K562 (cell line): ENCODE measurements at regions not wholly inside any gene's neighbourhood (a gene's known extent, or its start where the extent isn't known, plus 50 kb on each side); places are given as distances from the start of the nearest gene placed in this dataset.
"Not testable (repeated sequence)": the region's sequence is repeated elsewhere in the genome, so short reads cannot be mapped to it uniquely, and the experiment has no call there.

Experiments used
- ATAC-seq: fragments of 200-7000 bp; cut with Tn5 transposase; 3 replicates; pipeline ENCODE4 v1.9.1; 2020; ENCODE audit warnings: moderate library complexity
- BruUV-seq: library from RNA; stranded (reverse); fragments of 400-500 nt; replicated peaks from 2 replicates; lab custom pipeline; 2021; lab: Mats Ljungman, UMichigan
- CTCF ChIA-PET: fragments of 300-600 bp; formaldehyde crosslinking; extraction: SDS; loops from one replicate; lab custom pipeline; 2021; ENCODE audit warnings: low intra/inter-chr PET ratio; lab: Yijun Ruan, JAX
- POLR2A ChIA-PET: fragments of 300-600, 350-650 bp; sonication (Branson Sonifier 250); formaldehyde crosslinking; extraction: SDS; loops from one replicate; lab custom pipeline; 2021; ENCODE audit warnings: antibody characterized with exemption, inconsistent platforms; lab: Yijun Ruan, JAX
- DNase-seq, 4 experiments: peaks; one replicate each; pipeline versions ENCODE4 v3.0.0 to v3.0.0-alpha.2; 2011 to 2018; ENCODE audit warnings: low spot score in 3 of 4, mixed read lengths in 3 of 4; ENCODE audit errors: extremely low read depth in 1 of 4
- FAIRE-seq: peaks from 2 replicates; lab custom pipeline; 2011; peaks lifted over from hg19 to GRCh38; lab: Jason Lieb, UNC
- H2AFZ ChIP-seq: 2 replicates; pipeline ENCODE4 v1.6.0; 2011; ENCODE audit warnings: low read depth, low read length, control low read depth, inconsistent platforms
- H3K27ac ChIP-seq: fragments of 200-600 bp; 3 replicates; pipeline ENCODE4 v1.8.0; 2011; ENCODE audit warnings: low read depth, mild to moderate bottlenecking, control low read depth, inconsistent platforms, low read length, moderate library complexity, mixed read lengths; ENCODE audit errors: extremely low read depth
- H3K27me3 ChIP-seq, 2 experiments: fragments of 300-600 bp in 1 of 2; 2 replicates in 1 of 2; 3 replicates in 1 of 2; pipeline versions ENCODE4 v1.6.0 to v1.8.0; 2011; ENCODE audit warnings: inconsistent platforms in 2 of 2, low read length in 2 of 2, mild to moderate bottlenecking in 1 of 2, mixed read lengths in 1 of 2, moderate library complexity in 1 of 2; ENCODE audit not compliant: control insufficient read depth in 2 of 2, insufficient read depth in 2 of 2
- H3K36me3 ChIP-seq: fragments of 300-600 bp; 3 replicates; pipeline ENCODE4 v1.8.0; 2011; ENCODE audit warnings: mild to moderate bottlenecking, low read length, inconsistent platforms; ENCODE audit not compliant: control insufficient read depth, insufficient read depth
- H3K4me1 ChIP-seq, 2 experiments: fragments of 200-600 bp in 1 of 2; replicated peaks in 1 of 2; 2 replicates in 1 of 2; 3 replicates in 1 of 2; pipeline versions ENCODE4 v1.5.1 to v1.8.0; 2011; ENCODE audit warnings: inconsistent platforms in 2 of 2, low read length in 2 of 2, mild to moderate bottlenecking in 1 of 2, mixed read lengths in 1 of 2, moderate library complexity in 1 of 2; ENCODE audit not compliant: control insufficient read depth in 2 of 2, insufficient read depth in 2 of 2
- H3K4me2 ChIP-seq: 2 replicates; pipeline ENCODE4 v1.6.1; 2011; ENCODE audit warnings: low read length, control low read depth, inconsistent platforms, mixed read lengths; ENCODE audit not compliant: insufficient read depth
- H3K4me3 ChIP-seq: fragments of 200-600 bp; sonication (generic), shearing (Covaris generic); 2 replicates; pipeline ENCODE4 v1.5.1; 2016; ENCODE audit warnings: control low read depth, inconsistent platforms
- H3K79me2 ChIP-seq: fragments of 200-600 bp; 3 replicates; pipeline ENCODE4 v1.8.0; 2011; ENCODE audit warnings: low read length, inconsistent platforms; ENCODE audit not compliant: control insufficient read depth, insufficient read depth
- H3K9ac ChIP-seq, 2 experiments: 2 replicates each; pipeline versions ENCODE4 v1.6.0 to v1.6.1; 2011; ENCODE audit warnings: low read depth in 2 of 2, low read length in 2 of 2, control low read depth in 1 of 2, inconsistent platforms in 1 of 2, mild to moderate bottlenecking in 1 of 2, mixed read lengths in 1 of 2; ENCODE audit not compliant: insufficient read depth in 1 of 2
- H3K9me1 ChIP-seq: one replicate; pipeline ENCODE4 v1.6.0; 2011; ENCODE audit warnings: inconsistent platforms, mild to moderate bottlenecking, low read length, moderate library complexity; ENCODE audit not compliant: control insufficient read depth, insufficient read depth
- H3K9me3 ChIP-seq: replicated peaks from 2 replicates; pipeline ENCODE4 v1.5.1; 2011; ENCODE audit warnings: low read depth, low read length, inconsistent platforms; ENCODE audit not compliant: control insufficient read depth, insufficient read depth
- H4K20me1 ChIP-seq: replicated peaks from 2 replicates; pipeline ENCODE4 v1.6.1; 2011; ENCODE audit warnings: low read length, inconsistent platforms, mixed read lengths; ENCODE audit not compliant: control insufficient read depth, insufficient read depth
- ATF3 ChIP-seq, 2 experiments: fragments of 450-650 bp in 1 of 2; sonication (generic) in 1 of 2; formaldehyde crosslinking in 1 of 2; IDR thresholded peaks in 1 of 2; conservative IDR thresholded peaks in 1 of 2; 2 replicates each; pipeline versions ENCODE4 v1.6.1 to v1.8.1; 2016 to 2023; ENCODE audit warnings: mild to moderate bottlenecking in 2 of 2, moderate library complexity in 2 of 2, inconsistent platforms in 1 of 2, missing genetic modification reagents in 1 of 2
- CEBPB ChIP-seq: fragments of 450-650 bp; IDR thresholded peaks from 2 replicates; pipeline ENCODE4 v1.6.1; 2016; ENCODE audit warnings: missing genetic modification characterization, missing compliant biosample characterization
- CEBPG ChIP-seq, 3 experiments: fragments of 200-800 bp in 1 of 3; sonication (Bioruptor generic) in 1 of 3; sonication (generic) in 1 of 3; formaldehyde crosslinking in 1 of 3; IDR thresholded peaks in 2 of 3; conservative IDR thresholded peaks in 1 of 3; 2 replicates each; pipeline versions ENCODE4 v1.6.1 to v1.8.0; 2016 to 2022; ENCODE audit warnings: missing compliant biosample characterization in 2 of 3, missing genetic modification characterization in 2 of 3, mild to moderate bottlenecking in 1 of 3, missing genetic modification reagents in 1 of 3
- IRF9 ChIP-seq: fragments of 450-650 bp; IDR thresholded peaks from 2 replicates; pipeline ENCODE4 v1.6.1; 2016; ENCODE audit warnings: missing biosample characterization, missing genetic modification characterization
- WGBS: fragments of 100-300 bp; shearing (Covaris generic); methylation state at CpG from one replicate; pipeline ENCODE4 v1.1.6; 2016; ENCODE audit warnings: low coverage, mixed read lengths; ENCODE audit not compliant: insufficient coverage; ENCODE audit errors: missing lambda C conversion rate; 5-methylcytosine and 5-hydroxymethylcytosine counted together
- in situ Hi-C: fragments of 300-500 bp; cut with MboI; formaldehyde crosslinking; loops from 4 replicates; pipeline ENCODE4 v1.15.0; 2018; ENCODE audit warnings: inconsistent platforms, mixed read lengths
- intact Hi-C: fragments of 100-400 bp; cut with micrococcal nuclease; formaldehyde crosslinking; loops from 2 replicates; pipeline ENCODE4 v1.14.2; 2022

- FAIRE-seq; H2AFZ ChIP-seq; ATAC-seq; DNase-seq; H3K9me1 ChIP-seq; intact Hi-C loops; H3K36me3 ChIP-seq; BruUV-seq; H3K4me2 ChIP-seq; H3K79me2 ChIP-seq; H3K27ac ChIP-seq; H4K20me1 ChIP-seq; in situ Hi-C loops; CTCF ChIA-PET; H3K4me3 ChIP-seq; H3K9ac ChIP-seq; H3K4me1 ChIP-seq; H3K9me3 ChIP-seq; TF ChIP-seq ATF3 (CRISPR knock-in tag; conservative IDR thresholded peaks at IDR 0.05); CEBPG (CRISPR knock-in tag; IDR thresholded peaks at IDR 0.05): not testable (repeated sequence)
- TF ChIP-seq IRF9 (tag) (peak; percentile 63), CEBPB (peak; percentile 90), ATF3 (IDR thresholded peaks at IDR 0.05) (peak; percentile 34), CEBPG (tag; conservative IDR thresholded peaks at IDR 0.05 in 1 of 2, IDR thresholded peaks at IDR 0.05 in 1 of 2) (peak; percentile 79 to 89)
- H3K27me3 ChIP-seq = peaks cover 6 to 50% of the 10 kb centered on the region in 2 experiments
- 0% methylated on average over 13 of the region's 13 CpGs for WGBS
- POLR2A ChIA-PET = interaction anchor here (0.6 kb wide), 2 partner anchors 294 to 1085 kb away, joined by 3 read pairs; no protein-coding TSS in a partner anchor
Measured at GRCh38 chr12:94836952-94837670, 166.4 kb downstream of the NDUFA12 start.
